HUDEP-2 (cell line): ENCODE measurements at regions not wholly inside any gene's neighbourhood (a gene's known extent, or its start where the extent isn't known, plus 50 kb on each side); places are given as distances from the start of the nearest gene placed in this dataset.

Source experiments
- DNase-seq, 76 experiments: peaks; one replicate each; lab custom pipeline; 2025; ENCODE audit not compliant: unreplicated experiment in 76 of 76; lab: John Stamatoyannopoulos, UW

GRCh38 chr7:67731704-67732103 is 735.1 kb downstream of the TYW1 start:
- DNase-seq: no peak

GRCh38 chr7:67732898-67733297 is 736.3 kb downstream of the TYW1 start:
- DNase-seq: no peak

GRCh38 chr7:67738145-67738544 is 741.5 kb downstream of the TYW1 start:
- DNase-seq: no peak

GRCh38 chr7:67738958-67739357 is 742.3 kb downstream of the TYW1 start:
- DNase-seq: no peak

- no peak for DNase-seq
These were observed 746.9 kb downstream of the TYW1 start for GRCh38 chr7:67743501-67743900.

- no peak for DNase-seq
These were observed 755.6 kb downstream of the TYW1 start for GRCh38 chr7:67752227-67752626.

- no peak for DNase-seq
These were observed 757.3 kb downstream of the TYW1 start for GRCh38 chr7:67753891-67754290.

- no peak for DNase-seq
These were observed 758.0 kb downstream of the TYW1 start for GRCh38 chr7:67754651-67755050.

GRCh38 chr7:67758551-67758950 is 761.9 kb downstream of the TYW1 start:
- no peak for DNase-seq

- DNase-seq: no peak
These were observed 764.3 kb downstream of the TYW1 start for GRCh38 chr7:67760971-67761370.

GRCh38 chr7:67762516-67762915 is 765.9 kb downstream of the TYW1 start:
- DNase-seq: no peak

GRCh38 chr7:67764289-67764688 is 767.7 kb downstream of the TYW1 start:
- DNase-seq: no peak

GRCh38 chr7:67765481-67766175 is 769.0 kb downstream of the TYW1 start:
- DNase-seq: no peak

GRCh38 chr7:67766906-67767410 is 770.3 kb downstream of the TYW1 start:
- DNase-seq: no peak

- DNase-seq: no peak
These were observed 775.4 kb downstream of the TYW1 start for GRCh38 chr7:67771846-67772605.

- DNase-seq: no peak
These were observed 776.4 kb downstream of the TYW1 start for GRCh38 chr7:67773081-67773480.

GRCh38 chr7:67777119-67777518 is 780.5 kb downstream of the TYW1 start:
- DNase-seq: no peak

GRCh38 chr7:67781841-67782240 is 785.2 kb downstream of the TYW1 start:
- DNase-seq: no peak

- DNase-seq: no peak
These were observed 789.4 kb downstream of the TYW1 start for GRCh38 chr7:67786021-67786420.

- no peak for DNase-seq
These were observed 792.0 kb downstream of the TYW1 start for GRCh38 chr7:67788669-67789068.

- DNase-seq: no peak
These were observed 795.3 kb downstream of the TYW1 start for GRCh38 chr7:67791918-67792317.

- DNase-seq: no peak
These were observed 797.9 kb downstream of the TYW1 start for GRCh38 chr7:67794544-67794943.
